ENCODE measurements at regions not wholly inside any gene's neighbourhood (a gene's known extent, or its start where the extent isn't known, plus 50 kb on each side); places are given as distances from the start of the nearest gene placed in this dataset.

DNA sequence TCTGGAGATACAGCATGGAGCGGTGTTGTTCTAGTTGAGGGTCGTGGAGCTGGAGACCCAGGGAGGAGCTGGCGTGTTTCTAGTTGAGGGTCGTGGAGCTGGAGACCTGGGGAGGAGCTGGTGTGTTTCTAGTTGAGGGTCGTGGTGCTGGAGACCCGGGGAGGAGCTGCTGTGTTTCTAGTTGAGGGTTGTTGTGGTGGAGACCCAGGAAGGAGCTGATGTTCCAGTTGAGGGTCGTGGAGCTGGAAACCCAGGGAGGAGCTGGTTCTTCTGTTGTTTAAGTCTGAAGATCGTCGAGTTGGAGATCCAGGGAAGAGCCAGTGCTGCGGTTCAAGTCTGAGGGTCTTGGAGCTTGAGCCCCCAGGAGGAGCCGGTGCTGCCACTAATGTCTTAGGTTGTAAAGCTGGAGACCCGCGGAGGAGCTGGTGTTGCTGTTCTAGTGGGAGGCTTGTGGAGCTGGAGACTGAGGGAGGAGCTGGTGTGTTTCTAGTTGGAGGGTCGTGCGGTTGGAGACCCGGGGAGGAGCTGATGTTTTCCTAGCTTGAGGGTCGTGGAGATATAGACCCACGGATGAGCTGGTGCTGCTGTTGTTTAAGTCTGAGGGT lies 155.3 kb downstream of the RTP5 start:
- ATAC-seq: no peak
- Histone ChIP-seq H3K4me2 (ENCODE audit: low read length) (no peak overlapping the region), H3K4me1 (ENCODE audit: control insufficient read depth in 1 of 2, insufficient read depth in 2 of 2, low read length in 2 of 2) (no peaks in the 10 kb centered on the region), H3K79me2 (ENCODE audit: insufficient read depth, low read length) (no peaks in the 10 kb centered on the region), H3K27me3 (ENCODE audit: insufficient read depth, low read length) (peaks cover 47% of the 10 kb centered on the region), H3K4me3 (replicated peaks in 1 of 2; ENCODE audit: low read depth in 1 of 2, low read length in 2 of 2) (no peak overlapping the region), H4K20me1 (ENCODE audit: insufficient read depth) (no peaks in the 10 kb centered on the region), H2AFZ (ENCODE audit: low read depth, low read length, poor library complexity, severe bottlenecking) (no peak overlapping the region), H3K9me2 (ENCODE audit: insufficient read depth) (no peaks in the 10 kb centered on the region), H3K27ac (ENCODE audit: low read depth, low read length) (no peak overlapping the region), H3K9me3 (ENCODE audit: control insufficient read depth in 1 of 2, insufficient read depth in 1 of 2, low read depth in 1 of 2, low read length in 2 of 2) (no peaks in the 10 kb centered on the region), H3K36me3 (ENCODE audit: control insufficient read depth in 1 of 2, insufficient read depth in 2 of 2, low read length in 2 of 2) (no peaks in the 10 kb centered on the region), H3K9ac (ENCODE audit: low read length) (no peak overlapping the region)
- ChIA-PET RAD21 (ENCODE audit: low non-redundant PET in 1 of 2, low total read pairs in 2 of 2, uncharacterized antibody in 2 of 2, unreplicated experiment in 2 of 2) (no interaction called here), CTCF (no interaction called here), POLR2A (no interaction called here)
- no peak for DNase-seq (ENCODE audit: low read depth, low spot score)
- intact Hi-C loops (cut with micrococcal nuclease): no loop called here
- BruUV-seq (replicated peaks): no TSS peak
- TF ChIP-seq CBX3 (IDR thresholded peaks at IDR 0.05; ENCODE audit: low read depth): no peak
- no peak for TF ChIP-seq EZH2 (IDR thresholded peaks at IDR 0.05)
- TF ChIP-seq, protein P1, sequence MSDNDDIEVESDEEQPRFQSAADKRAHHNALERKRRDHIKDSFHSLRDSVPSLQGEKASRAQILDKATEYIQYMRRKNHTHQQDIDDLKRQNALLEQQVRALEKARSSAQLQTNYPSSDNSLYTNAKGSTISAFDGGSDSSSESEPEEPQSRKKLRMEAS (IDR thresholded peaks at IDR 0.05): no peak
- TF ChIP-seq, protein P2, sequence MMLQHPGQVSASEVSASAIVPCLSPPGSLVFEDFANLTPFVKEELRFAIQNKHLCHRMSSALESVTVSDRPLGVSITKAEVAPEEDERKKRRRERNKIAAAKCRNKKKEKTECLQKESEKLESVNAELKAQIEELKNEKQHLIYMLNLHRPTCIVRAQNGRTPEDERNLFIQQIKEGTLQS (IDR thresholded peaks at IDR 0.05): no peak
- TF ChIP-seq ZFX (IDR thresholded peaks at IDR 0.05): no peak

DNA sequence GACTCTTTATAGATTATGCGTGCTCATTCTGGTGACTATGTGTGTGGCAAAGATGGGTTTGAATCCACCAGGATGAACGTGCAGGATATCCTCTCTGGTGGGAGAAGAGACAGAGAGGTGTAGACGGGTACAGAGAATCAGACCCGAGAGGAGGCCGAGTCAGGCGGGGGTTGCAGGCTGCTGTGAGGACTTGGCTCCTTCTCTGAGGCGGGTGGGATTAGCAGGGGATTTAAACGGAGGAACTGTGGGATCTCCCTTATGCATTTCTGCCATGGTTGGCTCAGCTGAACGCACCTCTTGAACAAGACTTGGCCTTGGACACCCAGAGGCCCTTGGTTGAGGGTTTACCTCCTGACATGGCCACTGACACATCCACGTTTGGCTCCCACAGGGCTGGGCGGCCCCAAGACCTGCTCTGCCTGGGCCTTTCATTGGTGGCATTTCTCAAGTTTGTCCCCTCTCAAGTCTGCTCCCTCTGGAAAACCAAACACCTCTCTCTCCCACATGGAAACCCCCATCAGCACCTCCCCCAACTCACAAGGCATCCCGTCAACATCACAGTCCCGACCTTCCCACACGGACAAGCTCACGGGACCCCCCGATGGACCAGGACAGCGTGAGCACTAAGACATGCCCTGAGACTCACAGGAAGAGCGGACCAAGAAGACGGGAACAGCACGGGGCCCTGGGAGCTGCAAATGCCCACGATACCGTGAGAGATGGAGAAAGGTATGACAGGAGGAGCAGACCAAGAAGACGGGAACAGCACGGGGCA lies 158.3 kb downstream of the RTP5 start:
- Histone ChIP-seq H3K27ac (ENCODE audit: low read depth, low read length) (no peak overlapping the region), H3K4me1 (ENCODE audit: control insufficient read depth in 1 of 2, insufficient read depth in 2 of 2, low read length in 2 of 2) (no peaks in the 10 kb centered on the region), H3K27me3 (ENCODE audit: insufficient read depth, low read length) (peaks cover 33% of the 10 kb centered on the region), H3K4me3 (replicated peaks in 1 of 2; ENCODE audit: low read depth in 1 of 2, low read length in 2 of 2) (no peak overlapping the region), H4K20me1 (ENCODE audit: insufficient read depth) (no peaks in the 10 kb centered on the region), H3K36me3 (ENCODE audit: control insufficient read depth in 1 of 2, insufficient read depth in 2 of 2, low read length in 2 of 2) (no peaks in the 10 kb centered on the region), H2AFZ (ENCODE audit: low read depth, low read length, poor library complexity, severe bottlenecking) (no peak overlapping the region), H3K9ac (ENCODE audit: low read length) (no peak overlapping the region), H3K79me2 (ENCODE audit: insufficient read depth, low read length) (no peaks in the 10 kb centered on the region), H3K4me2 (ENCODE audit: low read length) (no peak overlapping the region), H3K9me2 (ENCODE audit: insufficient read depth) (no peaks in the 10 kb centered on the region), H3K9me3 (ENCODE audit: control insufficient read depth in 1 of 2, insufficient read depth in 1 of 2, low read depth in 1 of 2, low read length in 2 of 2) (no peaks in the 10 kb centered on the region)
- CTCF ChIA-PET: no interaction called here
- POLR2A ChIA-PET: no interaction called here
- intact Hi-C loops (cut with micrococcal nuclease): no loop called here
- DNase-seq (ENCODE audit: low read depth, low spot score): no peak
- no peak for ATAC-seq
- RAD21 ChIA-PET (ENCODE audit: low non-redundant PET in 1 of 2, low total read pairs in 2 of 2, uncharacterized antibody in 2 of 2, unreplicated experiment in 2 of 2): no interaction called here
- no TSS peak for BruUV-seq (replicated peaks)
- no peak for TF ChIP-seq TCF7L2 (IDR thresholded peaks at IDR 0.05; ENCODE audit: borderline replicate concordance, extremely low read depth, insufficient read depth, insufficient read length)
- no peak for TF ChIP-seq JUND (IDR thresholded peaks at IDR 0.05)
